Astrocyte (in vitro differentiated cells and primary cell): ENCODE measurements at regions not wholly inside any gene's neighbourhood (a gene's known extent, or its start where the extent isn't known, plus 50 kb on each side); places are given as distances from the start of the nearest gene placed in this dataset.

Source experiments
- DNase-seq: peaks from one replicate; pipeline ENCODE4 v3.0.0-alpha.2; 2010; ENCODE audit warnings: low read depth
- FAIRE-seq: peaks from 2 replicates; lab custom pipeline; 2011; peaks lifted over from hg19 to GRCh38; lab: Jason Lieb, UNC
- H2AFZ ChIP-seq: 2 replicates; pipeline ENCODE4 v1.6.0; 2012; ENCODE audit warnings: low read depth, low read length, inconsistent platforms
- H3K27ac ChIP-seq: 2 replicates; pipeline ENCODE4 v1.5.1; 2011; ENCODE audit warnings: low read depth, low read length, inconsistent platforms
- H3K27me3 ChIP-seq: 2 replicates; pipeline ENCODE4 v1.6.0; 2011; ENCODE audit warnings: low read length, inconsistent platforms; ENCODE audit not compliant: insufficient read depth
- H3K36me3 ChIP-seq: 2 replicates; pipeline ENCODE4 v1.5.1; 2011; ENCODE audit warnings: low read length, inconsistent platforms; ENCODE audit not compliant: insufficient read depth
- H3K4me1 ChIP-seq: 2 replicates; pipeline ENCODE4 v1.5.1; 2011; ENCODE audit warnings: low read length, inconsistent platforms; ENCODE audit not compliant: insufficient read depth
- H3K4me2 ChIP-seq: 2 replicates; pipeline ENCODE4 v1.6.0; 2012; ENCODE audit warnings: low read length, inconsistent platforms
- H3K4me3 ChIP-seq: 2 replicates; pipeline ENCODE4 v1.5.1; 2011; ENCODE audit warnings: low read depth, mild to moderate bottlenecking, low read length, inconsistent platforms; ENCODE audit not compliant: insufficient read depth
- H3K79me2 ChIP-seq: 2 replicates; pipeline ENCODE4 v1.6.0; 2012; ENCODE audit warnings: mild to moderate bottlenecking, low read length, inconsistent platforms; ENCODE audit not compliant: insufficient read depth
- H3K9ac ChIP-seq: 2 replicates; pipeline ENCODE4 v1.6.0; 2012; ENCODE audit warnings: mild to moderate bottlenecking, low read length, inconsistent platforms
- H3K9me3 ChIP-seq: 2 replicates; pipeline ENCODE4 v1.5.1; 2012; ENCODE audit warnings: low read depth, mild to moderate bottlenecking, low read length, inconsistent platforms; ENCODE audit not compliant: insufficient read depth
- H4K20me1 ChIP-seq: 2 replicates; pipeline ENCODE4 v1.6.0; 2012; ENCODE audit warnings: low read length, inconsistent platforms; ENCODE audit not compliant: insufficient read depth
- H3K27ac Mint-ChIP-seq: one replicate; pipeline ENCODE4 v1.8.0; 2021; ENCODE audit warnings: mild to moderate bottlenecking, mixed read lengths; ENCODE audit not compliant: unreplicated experiment
- H3K27me3 Mint-ChIP-seq: one replicate; pipeline ENCODE4 v1.8.0; 2021; ENCODE audit warnings: low read depth, mixed read lengths; ENCODE audit not compliant: unreplicated experiment
- H3K36me3 Mint-ChIP-seq: one replicate; pipeline ENCODE4 v1.8.0; 2021; ENCODE audit warnings: low read depth, mixed read lengths; ENCODE audit not compliant: unreplicated experiment
- H3K4me1 Mint-ChIP-seq: one replicate; pipeline ENCODE4 v1.8.0; 2021; ENCODE audit warnings: low read depth, mixed read lengths; ENCODE audit not compliant: unreplicated experiment
- H3K4me3 Mint-ChIP-seq: one replicate; pipeline ENCODE4 v1.8.0; 2021; ENCODE audit warnings: mild to moderate bottlenecking, moderate library complexity, mixed read lengths; ENCODE audit not compliant: unreplicated experiment
- H3K9me3 Mint-ChIP-seq: one replicate; pipeline ENCODE4 v1.8.0; 2021; ENCODE audit warnings: mild to moderate bottlenecking, mixed read lengths; ENCODE audit not compliant: unreplicated experiment
- EZH2 ChIP-seq: IDR thresholded peaks from 2 replicates; pipeline ENCODE4 v1.6.1; 2012; ENCODE audit warnings: mild to moderate bottlenecking, low read length, inconsistent platforms; ENCODE audit not compliant: insufficient read depth
- TF ChIP-seq, protein P1 (sequence below): IDR thresholded peaks from 2 replicates; pipeline ENCODE4 v1.5.1; 2011; ENCODE audit warnings: low read depth, mild to moderate bottlenecking, inconsistent platforms, low read length, moderate library complexity; ENCODE audit not compliant: insufficient read depth

DNA sequence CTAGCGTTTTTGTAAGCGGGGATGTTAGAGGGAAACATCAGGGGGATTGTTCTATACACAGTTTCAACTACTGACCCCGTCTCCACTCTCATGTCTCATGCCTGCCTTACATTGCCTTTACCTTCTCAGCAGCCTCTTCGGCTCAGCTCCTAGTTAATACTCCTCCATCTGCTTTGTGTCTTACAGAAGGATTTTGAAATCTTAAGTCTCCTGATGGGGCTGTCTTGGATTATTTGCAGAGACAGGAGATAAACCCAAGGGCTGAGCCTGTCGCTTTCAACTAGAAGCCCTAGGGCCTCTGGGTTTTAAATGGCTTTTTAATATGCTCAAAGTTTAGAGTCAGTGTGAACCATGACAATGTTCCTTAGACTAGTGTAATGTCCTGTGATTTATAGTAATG lies 161.5 kb downstream of the CARTPT start:
- Histone ChIP-seq H3K4me2 (no peak overlapping the region), H3K4me1 (peaks cover 11% of the 10 kb centered on the region), H2AFZ (no peak overlapping the region), H3K27me3 (no peaks in the 10 kb centered on the region), H4K20me1 (no peaks in the 10 kb centered on the region), H3K4me3 (no peak overlapping the region), H3K9me3 (no peaks in the 10 kb centered on the region), H3K36me3 (no peaks in the 10 kb centered on the region), H3K27ac (no peak overlapping the region), H3K9ac (no peak overlapping the region), H3K79me2 (no peaks in the 10 kb centered on the region)
- FAIRE-seq: no peak
- no peak overlapping the region for H3K4me3 Mint-ChIP-seq
- no peaks in the 10 kb centered on the region for H3K36me3 Mint-ChIP-seq
- no peak overlapping the region for H3K27ac Mint-ChIP-seq
- peaks cover 5% of the 10 kb centered on the region for H3K9me3 Mint-ChIP-seq
- DNase-seq: no peak
- TF ChIP-seq, protein P1, sequence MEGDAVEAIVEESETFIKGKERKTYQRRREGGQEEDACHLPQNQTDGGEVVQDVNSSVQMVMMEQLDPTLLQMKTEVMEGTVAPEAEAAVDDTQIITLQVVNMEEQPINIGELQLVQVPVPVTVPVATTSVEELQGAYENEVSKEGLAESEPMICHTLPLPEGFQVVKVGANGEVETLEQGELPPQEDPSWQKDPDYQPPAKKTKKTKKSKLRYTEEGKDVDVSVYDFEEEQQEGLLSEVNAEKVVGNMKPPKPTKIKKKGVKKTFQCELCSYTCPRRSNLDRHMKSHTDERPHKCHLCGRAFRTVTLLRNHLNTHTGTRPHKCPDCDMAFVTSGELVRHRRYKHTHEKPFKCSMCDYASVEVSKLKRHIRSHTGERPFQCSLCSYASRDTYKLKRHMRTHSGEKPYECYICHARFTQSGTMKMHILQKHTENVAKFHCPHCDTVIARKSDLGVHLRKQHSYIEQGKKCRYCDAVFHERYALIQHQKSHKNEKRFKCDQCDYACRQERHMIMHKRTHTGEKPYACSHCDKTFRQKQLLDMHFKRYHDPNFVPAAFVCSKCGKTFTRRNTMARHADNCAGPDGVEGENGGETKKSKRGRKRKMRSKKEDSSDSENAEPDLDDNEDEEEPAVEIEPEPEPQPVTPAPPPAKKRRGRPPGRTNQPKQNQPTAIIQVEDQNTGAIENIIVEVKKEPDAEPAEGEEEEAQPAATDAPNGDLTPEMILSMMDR: no peak
- TF ChIP-seq EZH2: no peak
- peaks cover 3% of the 10 kb centered on the region for H3K4me1 Mint-ChIP-seq
- peaks cover 9% of the 10 kb centered on the region for H3K27me3 Mint-ChIP-seq

DNA sequence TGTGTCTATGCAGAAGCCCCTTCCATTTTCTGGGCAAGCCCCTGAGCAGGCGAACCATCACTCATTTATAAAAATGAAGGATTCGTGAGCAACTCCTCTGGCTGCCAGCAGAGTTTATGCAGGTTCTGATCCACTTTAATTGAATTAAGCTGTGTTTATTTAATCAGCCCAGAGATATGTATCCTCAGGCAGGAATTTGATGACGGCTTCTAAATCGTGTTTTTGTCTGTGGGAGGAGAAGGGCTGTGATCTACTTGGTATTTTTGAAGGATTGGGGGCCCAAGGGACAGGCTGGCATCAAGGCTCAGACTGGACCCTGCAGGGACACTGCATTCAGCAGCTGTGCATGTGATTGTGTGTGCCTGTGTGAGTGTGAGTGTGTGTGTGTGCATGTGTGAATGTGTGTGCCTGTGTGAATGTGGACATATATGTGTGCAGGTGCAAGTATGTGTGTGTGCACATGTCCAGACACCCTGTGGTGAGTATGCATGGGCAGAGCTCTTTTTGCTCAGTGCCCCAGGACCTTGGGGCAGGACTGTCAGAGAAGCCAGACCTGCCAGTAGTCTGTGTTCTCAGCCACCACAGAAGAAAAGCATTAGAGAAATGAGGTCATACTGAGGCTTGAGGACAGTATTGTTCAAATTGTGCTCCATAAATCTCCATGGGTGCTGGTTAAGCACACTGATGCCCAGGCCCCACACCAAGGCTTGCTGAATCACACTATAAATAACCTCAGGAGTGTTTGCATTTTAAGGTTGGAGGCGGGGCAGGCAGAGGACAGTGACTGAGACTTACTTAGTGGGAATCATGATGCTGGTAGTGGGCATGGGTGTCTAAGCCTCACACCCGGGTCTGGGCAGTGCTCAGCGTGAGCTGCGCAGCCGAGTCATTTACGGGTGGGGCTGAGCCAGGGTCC lies 164.0 kb downstream of the CARTPT start:
- no peak overlapping the region for H3K27ac ChIP-seq
- Mint-ChIP-seq H3K27me3 (peaks cover 9% of the 10 kb centered on the region), H3K4me3 (no peak overlapping the region), H3K27ac (no peak overlapping the region), H3K9me3 (peaks cover 5% of the 10 kb centered on the region), H3K36me3 (no peaks in the 10 kb centered on the region), H3K4me1 (peaks cover 6% of the 10 kb centered on the region)
- H3K4me3 ChIP-seq: no peak overlapping the region
- H2AFZ ChIP-seq: peak overlapping the region; percentile 19
- no peak overlapping the region for H3K9ac ChIP-seq
- DNase-seq (peak; percentile 28), FAIRE-seq (no peak)
- peaks cover 11% of the 10 kb centered on the region for H3K4me1 ChIP-seq
- no peaks in the 10 kb centered on the region for H4K20me1 ChIP-seq
- no peaks in the 10 kb centered on the region for H3K9me3 ChIP-seq
- no peaks in the 10 kb centered on the region for H3K36me3 ChIP-seq
- TF ChIP-seq, protein P1: no peak
- H3K27me3 ChIP-seq: no peaks in the 10 kb centered on the region
- H3K79me2 ChIP-seq: no peaks in the 10 kb centered on the region
- H3K4me2 ChIP-seq: peak overlapping the region; percentile 50

DNA sequence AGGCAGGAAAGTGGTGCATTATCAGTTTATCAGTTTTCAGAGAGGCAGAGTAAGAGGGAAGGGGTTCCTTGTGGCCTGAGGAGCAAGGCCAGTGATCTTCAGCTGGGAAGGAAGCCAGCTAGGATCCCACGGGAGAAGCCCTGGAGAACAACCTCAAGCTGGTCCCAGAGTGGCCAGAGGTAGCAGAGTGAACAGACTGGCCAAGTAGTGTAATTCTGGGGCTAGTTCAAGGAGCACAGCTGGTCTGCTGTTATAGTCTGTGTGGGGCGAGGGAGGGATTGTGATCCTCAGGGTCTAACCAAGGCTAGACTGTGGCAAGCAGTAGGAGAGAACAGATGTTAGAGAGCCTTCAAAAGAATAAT lies 164.6 kb downstream of the CARTPT start:
- Mint-ChIP-seq H3K4me1 (peaks cover 6% of the 10 kb centered on the region), H3K4me3 (no peak overlapping the region), H3K36me3 (no peaks in the 10 kb centered on the region), H3K9me3 (peaks cover 5% of the 10 kb centered on the region), H3K27me3 (peaks cover 10% of the 10 kb centered on the region), H3K27ac (no peak overlapping the region)
- DNase-seq: no peak
- FAIRE-seq: no peak
- Histone ChIP-seq H3K4me2 (peak overlapping the region; percentile 50), H3K36me3 (no peaks in the 10 kb centered on the region), H3K4me1 (peaks cover 11% of the 10 kb centered on the region), H3K9ac (no peak overlapping the region), H3K4me3 (no peak overlapping the region), H3K27me3 (no peaks in the 10 kb centered on the region), H2AFZ (peak overlapping the region; percentile 19), H4K20me1 (no peaks in the 10 kb centered on the region), H3K79me2 (no peaks in the 10 kb centered on the region), H3K27ac (no peak overlapping the region), H3K9me3 (no peaks in the 10 kb centered on the region)
- no peak for TF ChIP-seq EZH2
- TF ChIP-seq, protein P1: no peak
